Activated naive CD4-positive, alpha-beta T cell treated with anti-CD3 and anti-CD28 coated beads for 36 hours (primary cell): ENCODE measurements at regions not wholly inside any gene's neighbourhood (a gene's known extent, or its start where the extent isn't known, plus 50 kb on each side); places are given as distances from the start of the nearest gene placed in this dataset.

Source experiments
- CTCF ChIA-PET: fragments of 350-600 bp; sonication (Branson Sonifier 250); formaldehyde crosslinking; loops from one replicate; lab custom pipeline; 2021; ENCODE audit warnings: antibody characterized with exemption; lab: Charles Lee
- DNase-seq: peaks from one replicate; pipeline ENCODE4 v3.0.0-alpha.2; 2020
- H3K27ac Mint-ChIP-seq: one replicate; pipeline ENCODE4 v1.8.0; 2021; ENCODE audit warnings: mild to moderate bottlenecking, mixed read lengths
- H3K27me3 Mint-ChIP-seq: one replicate; pipeline ENCODE4 v1.8.0; 2021; ENCODE audit warnings: low read depth, mixed read lengths
- H3K36me3 Mint-ChIP-seq: one replicate; pipeline ENCODE4 v1.8.0; 2021; ENCODE audit warnings: low read depth, mixed read lengths
- H3K4me1 Mint-ChIP-seq: one replicate; pipeline ENCODE4 v1.8.0; 2021; ENCODE audit warnings: low read depth, mixed read lengths
- H3K4me3 Mint-ChIP-seq: one replicate; pipeline ENCODE4 v1.8.0; 2021; ENCODE audit warnings: mild to moderate bottlenecking, moderate library complexity, mixed read lengths
- H3K9me3 Mint-ChIP-seq: one replicate; pipeline ENCODE4 v1.8.0; 2021; ENCODE audit warnings: mixed read lengths
- intact Hi-C: fragments of 100-400 bp; cut with micrococcal nuclease; formaldehyde crosslinking; loops from one replicate; pipeline ENCODE4 v1.15.1; 2023

DNA sequence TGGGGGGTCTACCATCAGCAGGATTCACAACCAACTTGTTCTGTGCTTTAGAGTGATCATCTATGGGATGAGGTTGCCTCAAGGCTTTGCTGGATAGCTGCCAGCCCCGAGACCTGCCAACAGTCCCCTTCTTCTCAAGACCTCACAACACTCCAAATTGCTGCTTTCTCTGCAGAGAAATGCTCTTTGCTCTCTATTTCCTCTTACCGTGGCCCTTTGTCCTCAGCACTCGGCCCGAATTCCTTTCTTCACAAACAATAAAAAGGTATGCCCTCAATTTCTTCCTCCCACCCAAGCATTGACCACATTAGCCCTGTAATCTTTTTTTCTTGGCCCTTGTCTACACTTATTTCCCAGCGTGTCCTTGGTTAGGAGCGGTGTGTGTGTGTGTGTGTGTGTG lies 147.4 kb upstream of the SNX19 start:
- CTCF ChIA-PET = interaction anchor here (0.6 to 4.1 kb wide), 4 partner anchors 11 to 772 kb away, joined by 3 to 17 read pairs (median 4); no protein-coding TSS in a partner anchor
- Mint-ChIP-seq H3K27me3 (peaks cover 8% of the 10 kb centered on the region), H3K36me3 (no peaks in the 10 kb centered on the region), H3K4me3 (no peak overlapping the region), H3K9me3 (no peaks in the 10 kb centered on the region), H3K4me1 (no peaks in the 10 kb centered on the region), H3K27ac (no peak overlapping the region)
- no peak for DNase-seq
- intact Hi-C loops = loop anchor here (1.0 to 10.0 kb wide), 2 partner anchors 139 to 611 kb away; no protein-coding TSS in a partner anchor

DNA sequence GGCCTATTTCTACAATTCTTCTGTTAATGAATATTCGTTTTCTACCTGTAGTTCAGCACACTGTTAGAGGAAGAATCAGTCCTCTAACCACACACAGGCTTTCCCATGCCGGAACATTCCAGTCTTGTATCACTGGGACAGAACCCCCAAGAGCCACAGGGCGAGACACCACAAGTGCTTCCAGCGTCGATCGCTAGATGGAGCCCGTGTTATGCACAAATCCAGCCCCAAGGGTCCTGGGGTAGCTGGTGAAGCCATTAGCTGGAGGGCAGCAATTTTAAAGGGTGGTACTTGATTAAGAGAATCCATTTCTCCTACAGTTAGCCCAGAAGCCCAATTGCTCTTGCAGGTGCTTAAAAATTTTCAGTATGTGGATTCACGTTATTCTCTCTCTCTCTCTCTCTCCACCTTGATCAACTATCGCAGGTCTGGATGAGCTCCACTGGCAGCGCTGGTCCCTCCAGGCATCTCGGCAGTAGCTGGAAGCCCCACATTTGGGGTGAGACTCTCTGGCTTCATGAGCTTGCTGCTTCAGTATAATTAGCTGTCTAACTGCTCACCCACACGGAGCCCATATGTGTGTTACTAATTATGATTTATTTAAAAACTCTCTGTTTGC lies 148.2 kb upstream of the SNX19 start:
- intact Hi-C loops = loop anchor here (1.0 to 10.0 kb wide), 2 partner anchors 140 to 610 kb away; no protein-coding TSS in a partner anchor
- DNase-seq = peak; percentile 46
- H3K36me3 Mint-ChIP-seq = no peaks in the 10 kb centered on the region
- no peak overlapping the region for H3K4me3 Mint-ChIP-seq
- no peaks in the 10 kb centered on the region for H3K9me3 Mint-ChIP-seq
- CTCF ChIA-PET = interaction anchor here (0.7 to 4.1 kb wide), 9 partner anchors 32 to 625 kb away, joined by 3 to 17 read pairs (median 3); no protein-coding TSS in a partner anchor
- H3K4me1 Mint-ChIP-seq = no peaks in the 10 kb centered on the region
- H3K27ac Mint-ChIP-seq = no peak overlapping the region
- H3K27me3 Mint-ChIP-seq = peaks cover 8% of the 10 kb centered on the region

DNA sequence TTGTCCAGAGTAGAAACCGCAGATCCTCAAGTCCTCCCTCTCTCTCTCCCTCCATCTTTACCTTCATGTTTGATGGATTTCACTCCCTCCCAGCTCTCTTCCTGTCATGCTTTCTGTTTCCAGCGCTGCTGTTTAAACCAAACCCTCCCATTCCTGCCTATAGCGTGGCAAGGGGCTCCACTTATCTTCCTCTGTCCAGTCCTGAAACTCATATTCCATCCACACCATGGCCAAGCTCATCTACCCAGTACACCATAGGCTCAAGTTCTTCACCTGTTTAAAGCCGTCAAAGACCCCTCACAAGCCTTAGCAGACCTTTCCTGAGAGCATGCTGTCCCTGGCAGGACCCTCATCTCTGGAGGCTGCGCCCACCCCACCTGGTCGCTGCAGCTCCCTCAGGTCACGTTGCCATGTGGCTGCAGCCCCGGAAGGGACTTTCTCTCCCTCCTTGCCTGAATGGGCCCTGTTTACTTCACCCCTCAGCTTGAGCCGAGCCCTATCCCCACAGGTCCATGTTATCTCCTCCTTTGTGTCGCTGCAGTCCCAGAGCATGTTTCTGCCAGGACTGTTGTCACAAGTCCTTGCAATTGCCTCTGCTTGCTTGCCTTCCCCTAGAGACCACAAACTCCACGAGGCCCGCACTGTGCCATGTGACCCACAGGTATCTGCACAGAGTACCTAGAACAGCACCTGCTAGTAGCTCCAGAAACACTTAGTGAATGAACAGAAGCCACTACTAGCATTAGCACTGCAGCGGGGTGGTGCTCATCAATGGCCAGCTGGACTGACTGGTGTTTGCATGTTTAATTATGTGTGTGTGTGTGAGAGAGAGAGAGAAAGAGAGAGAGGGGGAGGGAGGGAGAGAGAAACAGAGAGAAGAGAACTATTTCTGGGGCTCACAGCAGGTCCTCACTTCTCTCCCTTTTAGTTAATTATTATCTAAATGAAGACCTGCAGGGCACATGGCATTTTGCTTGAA lies 149.4 kb upstream of the SNX19 start:
- no peak overlapping the region for H3K4me3 Mint-ChIP-seq

DNA sequence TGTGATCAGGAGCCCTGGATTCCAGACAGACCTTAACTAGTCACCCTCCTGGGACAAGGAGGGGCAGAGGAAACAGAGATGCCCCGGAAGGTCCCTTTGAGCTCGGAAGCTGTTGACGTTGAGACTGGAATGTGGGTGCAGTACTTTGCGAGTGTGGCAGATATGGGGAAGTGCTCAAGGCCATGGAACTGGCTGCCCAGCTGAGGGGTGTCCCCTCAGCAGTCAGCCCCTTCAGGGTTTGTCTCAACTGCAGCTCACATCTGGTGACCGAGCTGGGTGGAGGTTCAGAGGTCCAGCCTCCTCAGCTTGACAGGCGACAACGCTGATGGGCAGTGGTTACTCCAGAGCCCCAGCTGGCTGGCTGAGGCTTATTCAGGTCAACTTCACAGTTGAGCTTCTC lies 150.3 kb upstream of the SNX19 start:
- Mint-ChIP-seq H3K27ac (no peak overlapping the region), H3K9me3 (no peaks in the 10 kb centered on the region), H3K36me3 (no peaks in the 10 kb centered on the region), H3K27me3 (peaks cover 12% of the 10 kb centered on the region), H3K4me3 (no peak overlapping the region), H3K4me1 (no peaks in the 10 kb centered on the region)
- DNase-seq = no peak
- intact Hi-C loops = loop anchor here (10.0 kb wide), 1 partner anchor 142 kb away; no protein-coding TSS in a partner anchor
- CTCF ChIA-PET = interaction anchor here (4.1 kb wide), 1 partner anchor 608 kb away, joined by 17 read pairs; no protein-coding TSS in a partner anchor

More for the DNA sequence above, 149.4 kb upstream of the SNX19 start:
- peaks cover 12% of the 10 kb centered on the region for H3K27me3 Mint-ChIP-seq
- DNase-seq = no peak
- intact Hi-C loops = loop anchor here (10.0 kb wide), 1 partner anchor 141 kb away; no protein-coding TSS in a partner anchor
- H3K9me3 Mint-ChIP-seq = no peaks in the 10 kb centered on the region
- H3K27ac Mint-ChIP-seq = no peak overlapping the region
- H3K36me3 Mint-ChIP-seq = no peaks in the 10 kb centered on the region
- H3K4me1 Mint-ChIP-seq = no peaks in the 10 kb centered on the region
- CTCF ChIA-PET = interaction anchor here (0.8 to 4.1 kb wide), 4 partner anchors 85 to 609 kb away, joined by 3 to 17 read pairs (median 3); no protein-coding TSS in a partner anchor

DNA sequence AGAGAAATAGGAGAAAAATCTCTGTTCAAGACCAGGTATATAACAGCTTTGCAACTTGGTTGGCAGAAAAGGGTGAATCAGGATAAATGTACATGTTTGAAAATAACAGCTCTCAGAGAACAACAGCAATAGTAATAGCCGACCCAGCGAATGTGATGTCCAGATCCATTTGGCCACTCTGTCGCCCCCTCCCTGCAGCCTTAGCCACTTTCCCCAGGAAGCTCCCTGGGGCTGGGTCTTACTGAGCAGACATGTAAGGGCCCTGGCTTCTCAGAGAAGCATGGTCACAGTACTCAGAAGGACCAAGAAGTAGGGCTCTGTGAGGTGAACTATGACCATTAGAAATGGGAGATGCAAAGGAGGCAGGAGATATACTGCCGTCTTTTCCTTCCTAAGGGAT lies 154.1 kb upstream of the SNX19 start:
- no peaks in the 10 kb centered on the region for H3K9me3 Mint-ChIP-seq
- no peaks in the 10 kb centered on the region for H3K36me3 Mint-ChIP-seq
- H3K4me1 Mint-ChIP-seq = no peaks in the 10 kb centered on the region
- CTCF ChIA-PET = interaction anchor here (1.0 kb wide), 1 partner anchor 10 kb away, joined by 3 read pairs; no protein-coding TSS in a partner anchor
- intact Hi-C loops = no loop called here
- DNase-seq = no peak
- H3K27me3 Mint-ChIP-seq = peaks cover 6% of the 10 kb centered on the region
- no peak overlapping the region for H3K27ac Mint-ChIP-seq
- no peak overlapping the region for H3K4me3 Mint-ChIP-seq

DNA sequence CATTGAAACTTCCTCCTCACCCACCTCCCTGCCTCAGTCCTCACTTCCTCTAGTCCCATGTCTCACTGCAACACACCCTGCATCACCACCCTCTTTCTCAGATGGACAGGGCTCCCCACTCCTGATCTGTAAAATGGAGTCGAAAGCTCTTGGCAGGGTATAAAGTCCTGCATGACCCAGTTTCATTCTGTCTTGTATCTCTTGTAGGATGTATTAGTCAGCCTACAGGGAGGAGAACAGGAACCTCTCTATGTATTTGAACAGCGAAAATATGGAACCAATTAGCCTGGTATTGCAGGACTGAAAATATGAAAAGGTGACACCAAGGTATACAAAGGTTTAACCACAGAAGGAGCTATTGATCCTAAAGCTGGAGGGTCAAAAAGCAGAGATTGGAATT lies 156.9 kb upstream of the SNX19 start:
- no peaks in the 10 kb centered on the region for H3K36me3 Mint-ChIP-seq
- H3K27me3 Mint-ChIP-seq = peaks cover 4% of the 10 kb centered on the region
- intact Hi-C loops = no loop called here
- DNase-seq = no peak
- H3K9me3 Mint-ChIP-seq = no peaks in the 10 kb centered on the region
- H3K27ac Mint-ChIP-seq = no peak overlapping the region
- no peak overlapping the region for H3K4me3 Mint-ChIP-seq
- CTCF ChIA-PET = no interaction called here
- no peaks in the 10 kb centered on the region for H3K4me1 Mint-ChIP-seq

DNA sequence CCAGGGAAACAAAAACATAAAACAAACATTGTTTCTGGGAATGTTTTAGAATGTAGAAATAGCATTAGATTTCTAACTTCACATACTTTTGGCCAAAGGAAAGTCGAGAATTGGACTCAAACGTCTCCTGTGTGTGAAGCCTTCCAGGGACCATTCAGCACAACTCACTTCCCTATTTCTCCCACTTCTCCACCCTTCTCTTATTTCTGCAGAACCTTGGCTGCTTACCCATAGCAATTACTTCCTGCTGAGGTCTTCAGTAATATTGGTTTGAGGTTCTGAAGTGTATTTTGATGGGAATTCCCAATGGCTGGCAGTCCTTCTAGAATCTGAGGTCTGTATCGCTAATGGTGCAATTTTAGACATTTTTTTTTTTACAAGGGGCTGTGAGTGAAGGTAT lies 158.3 kb upstream of the SNX19 start:
- H3K9me3 Mint-ChIP-seq = no peaks in the 10 kb centered on the region
- H3K36me3 Mint-ChIP-seq = no peaks in the 10 kb centered on the region
- DNase-seq = no peak
- no peak overlapping the region for H3K4me3 Mint-ChIP-seq
- peaks cover 4% of the 10 kb centered on the region for H3K27me3 Mint-ChIP-seq
- intact Hi-C loops = no loop called here
- CTCF ChIA-PET = no interaction called here
- H3K27ac Mint-ChIP-seq = no peak overlapping the region
- no peaks in the 10 kb centered on the region for H3K4me1 Mint-ChIP-seq

DNA sequence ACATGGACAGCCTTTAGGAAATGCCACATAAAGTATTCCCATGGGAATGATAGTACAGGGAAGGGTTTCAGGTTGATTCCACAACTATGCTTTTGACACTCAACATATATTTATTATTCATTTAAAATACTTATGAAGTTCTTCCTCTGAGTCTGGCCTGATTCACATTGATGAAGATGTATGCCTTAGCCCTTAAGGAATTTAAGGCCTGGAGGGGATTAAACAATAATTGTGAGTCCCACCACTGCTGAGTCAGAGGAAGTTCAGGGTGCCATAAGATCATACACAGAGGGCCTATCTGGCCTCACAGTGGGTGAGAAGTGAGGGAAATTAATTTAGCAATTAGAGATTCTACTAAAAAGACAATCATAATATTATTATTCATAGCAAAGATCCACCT lies 161.1 kb upstream of the SNX19 start:
- Mint-ChIP-seq H3K27me3 (no peaks in the 10 kb centered on the region), H3K27ac (no peak overlapping the region), H3K4me3 (no peak overlapping the region), H3K4me1 (no peaks in the 10 kb centered on the region), H3K36me3 (no peaks in the 10 kb centered on the region), H3K9me3 (no peaks in the 10 kb centered on the region)
- no peak for DNase-seq
- CTCF ChIA-PET = no interaction called here
- intact Hi-C loops = no loop called here

DNA sequence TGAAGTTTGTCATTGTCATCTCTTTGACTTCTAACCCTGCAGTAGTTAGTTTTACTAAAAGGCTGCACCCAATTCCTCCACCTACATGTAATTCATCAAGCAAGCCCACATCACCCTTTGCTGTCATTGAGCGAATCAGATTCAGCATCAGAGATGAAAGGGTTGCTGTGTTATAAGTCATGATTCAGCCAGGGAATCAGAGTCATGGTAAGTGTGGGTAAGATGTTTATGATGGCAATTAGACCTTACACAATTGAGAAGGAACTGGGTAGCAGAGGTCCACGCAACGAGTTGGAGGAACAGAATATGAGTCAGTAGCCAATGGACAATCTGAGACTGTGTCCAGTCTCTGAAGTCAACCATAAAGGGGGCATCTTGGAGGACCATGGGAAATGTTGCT lies 162.8 kb upstream of the SNX19 start:
- no peak overlapping the region for H3K4me3 Mint-ChIP-seq
- H3K4me1 Mint-ChIP-seq = no peaks in the 10 kb centered on the region
- no peak for DNase-seq
- CTCF ChIA-PET = no interaction called here
- no peaks in the 10 kb centered on the region for H3K9me3 Mint-ChIP-seq
- intact Hi-C loops = no loop called here
- H3K27me3 Mint-ChIP-seq = no peaks in the 10 kb centered on the region
- H3K27ac Mint-ChIP-seq = no peak overlapping the region
- no peaks in the 10 kb centered on the region for H3K36me3 Mint-ChIP-seq

DNA sequence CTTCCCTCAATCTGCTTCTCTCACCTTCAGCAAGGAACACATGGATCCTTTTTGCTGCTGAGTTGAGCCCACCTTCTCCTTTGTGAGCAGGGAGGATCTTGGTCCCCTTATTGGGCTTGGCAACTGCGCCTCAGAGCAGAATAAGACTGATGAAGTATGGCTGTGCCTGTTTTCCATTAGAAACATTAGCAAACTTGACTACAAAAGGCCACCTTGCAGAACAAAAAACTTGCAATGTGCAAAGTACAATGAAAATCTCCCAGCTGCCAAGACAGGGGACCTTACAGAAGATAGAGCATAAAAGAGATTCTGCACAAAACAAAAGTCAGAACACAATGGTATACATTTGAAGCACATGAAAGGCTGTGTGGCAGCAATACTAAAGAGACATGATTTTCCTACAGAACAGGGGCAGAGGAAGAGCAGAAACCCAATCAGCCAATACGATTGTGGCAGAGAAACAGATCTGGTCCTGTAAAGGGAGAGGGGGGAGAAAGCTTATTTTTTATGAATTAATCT lies 173.5 kb upstream of the SNX19 start:
- H3K27me3 Mint-ChIP-seq = no peaks in the 10 kb centered on the region
- intact Hi-C loops = no loop called here
- DNase-seq = no peak
- no peaks in the 10 kb centered on the region for H3K36me3 Mint-ChIP-seq
- peaks cover 11% of the 10 kb centered on the region for H3K9me3 Mint-ChIP-seq
- CTCF ChIA-PET = no interaction called here
- H3K27ac Mint-ChIP-seq = no peak overlapping the region
- no peak overlapping the region for H3K4me3 Mint-ChIP-seq
- no peaks in the 10 kb centered on the region for H3K4me1 Mint-ChIP-seq

DNA sequence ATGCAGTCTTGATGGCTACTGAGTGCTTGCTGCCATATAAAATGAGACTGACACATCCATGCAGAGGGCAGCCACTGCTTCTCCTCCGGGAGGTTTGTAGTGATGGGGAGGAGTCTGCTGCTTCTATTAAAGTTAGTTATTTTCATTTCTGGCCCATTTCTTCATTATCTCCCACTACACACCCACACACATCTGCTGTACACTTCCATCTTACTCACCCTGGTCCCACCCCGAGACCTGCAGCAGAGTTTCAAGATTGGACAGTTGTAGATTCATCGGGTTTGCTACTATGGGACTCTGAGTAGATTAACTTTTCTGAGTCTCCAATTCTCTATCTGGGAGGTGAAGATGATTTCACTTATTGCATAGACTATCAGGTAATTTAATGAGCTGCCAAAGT lies 176.2 kb upstream of the SNX19 start:
- intact Hi-C loops = no loop called here
- CTCF ChIA-PET = no interaction called here
- no peak for DNase-seq
- H3K36me3 Mint-ChIP-seq = no peaks in the 10 kb centered on the region
- H3K27ac Mint-ChIP-seq = no peak overlapping the region
- H3K27me3 Mint-ChIP-seq = no peaks in the 10 kb centered on the region
- no peak overlapping the region for H3K4me3 Mint-ChIP-seq
- H3K4me1 Mint-ChIP-seq = no peaks in the 10 kb centered on the region
- H3K9me3 Mint-ChIP-seq = peaks cover 1% of the 10 kb centered on the region

DNA sequence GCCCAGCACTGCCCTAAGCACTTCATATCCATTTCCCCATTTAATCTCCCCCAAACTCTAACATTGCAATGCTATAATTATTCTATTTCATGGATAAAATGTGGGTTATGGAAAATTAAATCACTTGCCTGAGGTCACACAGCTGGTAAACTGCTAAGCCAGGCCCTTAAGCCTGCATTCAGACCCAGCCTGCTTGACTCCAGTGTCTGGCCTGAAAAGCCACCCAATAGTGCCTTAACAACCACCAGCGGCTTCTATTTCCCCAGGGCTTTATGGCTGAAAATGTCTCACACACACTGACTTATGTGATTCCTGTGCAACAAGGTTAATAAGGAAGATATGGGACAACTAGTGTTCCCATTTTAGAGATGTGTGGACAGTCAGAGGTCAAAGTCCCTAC lies 178.5 kb upstream of the SNX19 start:
- Mint-ChIP-seq H3K4me1 (no peaks in the 10 kb centered on the region), H3K27me3 (no peaks in the 10 kb centered on the region), H3K9me3 (peaks cover 1% of the 10 kb centered on the region), H3K36me3 (no peaks in the 10 kb centered on the region), H3K27ac (no peak overlapping the region), H3K4me3 (no peak overlapping the region)
- CTCF ChIA-PET = interaction anchor here (0.6 kb wide), 1 partner anchor 429 kb away, joined by 7 read pairs; no protein-coding TSS in a partner anchor
- intact Hi-C loops = no loop called here
- no peak for DNase-seq
